ENCODE measurements at regions not wholly inside any gene's neighbourhood (a gene's known extent, or its start where the extent isn't known, plus 50 kb on each side); places are given as distances from the start of the nearest gene placed in this dataset.
A peak's percentile ranks its signal among the peaks of the same experiment; 100 is the strongest.

DNA sequence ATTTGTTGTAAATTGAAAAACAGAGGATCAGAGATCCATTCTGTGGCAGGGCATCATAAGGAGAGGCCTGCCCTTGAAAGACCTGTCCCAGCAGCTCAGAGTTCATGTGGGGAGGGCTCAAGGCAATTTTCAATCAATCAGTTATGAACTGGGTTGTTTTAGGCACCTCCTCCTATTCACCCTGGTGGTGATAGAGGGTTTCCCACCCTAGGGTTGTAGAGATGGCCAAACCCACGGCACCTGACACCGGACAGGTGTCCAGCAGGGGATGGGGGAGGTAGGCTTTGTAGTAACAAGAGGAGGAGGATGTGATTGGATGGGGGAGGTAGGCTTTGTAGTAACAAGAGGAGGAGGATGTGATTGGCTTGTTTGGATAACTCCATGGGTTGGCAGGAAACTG, 205.7 kb downstream of the SOCS6 start:
- TF ChIP-seq, protein P1, sequence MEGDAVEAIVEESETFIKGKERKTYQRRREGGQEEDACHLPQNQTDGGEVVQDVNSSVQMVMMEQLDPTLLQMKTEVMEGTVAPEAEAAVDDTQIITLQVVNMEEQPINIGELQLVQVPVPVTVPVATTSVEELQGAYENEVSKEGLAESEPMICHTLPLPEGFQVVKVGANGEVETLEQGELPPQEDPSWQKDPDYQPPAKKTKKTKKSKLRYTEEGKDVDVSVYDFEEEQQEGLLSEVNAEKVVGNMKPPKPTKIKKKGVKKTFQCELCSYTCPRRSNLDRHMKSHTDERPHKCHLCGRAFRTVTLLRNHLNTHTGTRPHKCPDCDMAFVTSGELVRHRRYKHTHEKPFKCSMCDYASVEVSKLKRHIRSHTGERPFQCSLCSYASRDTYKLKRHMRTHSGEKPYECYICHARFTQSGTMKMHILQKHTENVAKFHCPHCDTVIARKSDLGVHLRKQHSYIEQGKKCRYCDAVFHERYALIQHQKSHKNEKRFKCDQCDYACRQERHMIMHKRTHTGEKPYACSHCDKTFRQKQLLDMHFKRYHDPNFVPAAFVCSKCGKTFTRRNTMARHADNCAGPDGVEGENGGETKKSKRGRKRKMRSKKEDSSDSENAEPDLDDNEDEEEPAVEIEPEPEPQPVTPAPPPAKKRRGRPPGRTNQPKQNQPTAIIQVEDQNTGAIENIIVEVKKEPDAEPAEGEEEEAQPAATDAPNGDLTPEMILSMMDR (IDR thresholded peaks at IDR 0.05; ENCODE audit: insufficient read depth, low read depth, low read length): no peak
- no peak overlapping the region for H3K4me3 ChIP-seq (ENCODE audit: low read depth, low read length)
- DNase-seq (ENCODE audit: low read depth): no peak

- H3K4me3 ChIP-seq (ENCODE audit: low read depth, low read length): no peak overlapping the region
- TF ChIP-seq, protein P1 (IDR thresholded peaks at IDR 0.05; ENCODE audit: insufficient read depth, low read depth, low read length): no peak
- DNase-seq (ENCODE audit: low read depth): no peak
Measured at GRCh38 chr18:70493461-70493860, 204.6 kb downstream of the SOCS6 start.

- TF ChIP-seq, protein P1 (IDR thresholded peaks at IDR 0.05; ENCODE audit: insufficient read depth, low read depth, low read length): peak; percentile 88
- H3K4me3 ChIP-seq (ENCODE audit: low read depth, low read length): no peak overlapping the region
- DNase-seq (ENCODE audit: low read depth): peak; percentile 41
Measured at GRCh38 chr18:70491734-70492348, 203.0 kb downstream of the SOCS6 start.

DNA sequence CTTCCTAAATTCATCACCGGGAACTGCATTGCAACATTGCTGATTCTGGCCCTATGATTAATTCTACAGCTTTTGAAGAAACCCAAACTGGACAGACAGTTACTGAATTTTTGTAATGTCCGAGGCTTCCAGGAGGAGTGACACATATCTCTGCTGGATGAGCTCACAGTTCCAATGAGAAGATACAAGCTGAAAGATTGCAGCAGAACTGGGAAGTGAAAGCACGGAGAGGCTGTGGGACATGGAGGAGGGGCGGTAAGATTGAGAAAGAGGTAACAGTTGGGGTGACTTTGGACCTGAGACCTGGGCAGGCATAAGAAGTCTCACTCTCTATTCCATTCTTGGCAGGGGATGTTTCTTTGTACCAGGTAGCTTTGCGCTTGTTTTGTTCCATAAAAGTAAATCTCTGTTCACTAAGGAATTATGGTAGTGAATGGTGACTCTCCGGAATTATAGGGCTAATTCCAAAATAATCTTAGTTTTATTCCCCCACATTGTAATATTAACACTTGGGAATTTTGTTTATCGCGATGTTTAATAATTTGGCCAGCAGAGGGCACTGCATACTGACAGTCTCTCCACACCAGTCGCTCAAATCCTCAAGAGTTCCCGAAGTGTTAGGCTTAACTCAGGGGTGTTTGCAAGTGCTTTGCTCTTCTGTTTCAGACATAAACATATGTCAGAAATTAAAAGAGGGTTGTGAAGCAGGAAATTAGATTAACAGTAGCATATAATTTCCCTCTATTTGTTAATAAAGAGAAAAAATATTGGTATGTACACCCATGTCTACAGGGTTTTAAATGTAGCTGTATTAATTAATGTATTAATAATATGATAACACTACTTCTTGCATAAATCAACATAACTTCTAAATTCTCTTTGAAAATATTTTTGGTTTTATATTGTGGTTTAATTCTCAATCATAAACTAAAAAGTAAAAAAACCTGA, 201.4 kb downstream of the SOCS6 start:
- TF ChIP-seq, protein P1 (IDR thresholded peaks at IDR 0.05; ENCODE audit: insufficient read depth, low read depth, low read length): peak; percentile 72
- peak overlapping the region; percentile 36 for H3K4me3 ChIP-seq (ENCODE audit: low read depth, low read length)
- peak; percentile 52 for DNase-seq (ENCODE audit: low read depth)

DNA sequence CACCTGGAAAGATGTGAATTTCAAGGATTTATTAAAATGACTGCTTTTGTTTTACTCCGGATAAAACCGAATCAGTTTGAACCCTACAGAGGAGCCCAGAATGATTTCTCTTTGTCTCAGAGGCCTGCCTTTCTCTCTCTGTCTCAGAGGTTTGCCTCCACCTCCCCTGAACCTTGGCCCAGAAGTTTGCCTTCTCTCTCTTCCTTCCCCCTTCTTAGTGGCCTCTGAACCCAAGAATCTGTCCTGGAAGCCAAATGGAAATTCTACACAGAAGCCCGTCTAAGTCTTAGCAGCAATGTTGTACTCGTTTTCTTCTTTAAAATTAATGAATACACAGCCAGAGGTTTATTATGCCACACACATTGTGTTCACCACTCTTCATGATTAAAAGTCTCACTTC, 200.7 kb downstream of the SOCS6 start:
- H3K4me3 ChIP-seq (ENCODE audit: low read depth, low read length): no peak overlapping the region
- TF ChIP-seq, protein P1 (IDR thresholded peaks at IDR 0.05; ENCODE audit: insufficient read depth, low read depth, low read length): no peak
- no peak for DNase-seq (ENCODE audit: low read depth)

DNA sequence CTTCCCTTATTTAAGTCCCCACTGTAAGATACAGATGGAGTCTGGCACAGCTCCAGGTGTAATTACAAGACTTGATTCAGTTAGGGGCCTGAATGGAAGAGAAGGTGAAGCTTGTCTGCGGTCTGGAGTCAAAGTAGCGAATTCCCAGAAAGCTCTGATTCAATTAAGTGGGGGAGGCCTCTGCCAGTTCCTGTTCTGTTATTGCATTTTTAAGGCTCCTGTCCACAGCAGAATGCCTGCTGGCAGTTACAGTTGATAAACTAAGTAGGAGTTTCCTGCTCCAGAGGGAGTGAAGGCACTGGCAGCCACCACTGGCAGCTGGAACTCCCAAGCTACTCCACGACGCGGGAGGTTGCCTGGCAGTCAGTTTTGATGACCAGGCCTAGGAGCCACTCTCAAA, 181.1 kb downstream of the SOCS6 start:
- no peak for DNase-seq (ENCODE audit: low read depth)
- TF ChIP-seq, protein P1 (IDR thresholded peaks at IDR 0.05; ENCODE audit: insufficient read depth, low read depth, low read length): no peak
- no peak overlapping the region for H3K4me3 ChIP-seq (ENCODE audit: low read depth, low read length)

Measured in fibroblast of villous mesenchyme (primary cell).